ENCODE measurements at regions not wholly inside any gene's neighbourhood (a gene's known extent, or its start where the extent isn't known, plus 50 kb on each side); places are given as distances from the start of the nearest gene placed in this dataset.

DNA sequence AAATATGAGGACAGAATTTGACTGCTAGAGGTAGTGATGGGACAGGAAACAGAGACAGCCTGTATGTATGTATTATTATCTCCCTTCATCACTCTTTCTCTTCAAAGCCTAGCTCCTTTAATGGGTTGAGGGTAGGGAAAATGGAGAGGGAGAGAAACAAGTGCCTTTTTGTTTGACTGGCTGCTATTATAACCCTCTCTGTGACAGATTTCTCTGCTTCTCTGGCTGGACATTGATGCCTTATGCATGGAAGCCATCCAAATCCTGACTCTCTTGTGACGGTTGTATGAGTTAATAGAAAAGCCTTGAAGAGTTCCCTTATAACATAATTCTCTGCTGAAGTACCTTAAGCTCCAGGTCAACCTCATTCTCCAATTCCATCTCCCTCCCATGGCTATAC lies 118.5 kb upstream of the COL5A2 start:
- no peak for TF ChIP-seq FOS (IDR thresholded peaks at IDR 0.05; ENCODE audit: low read depth, low read length)
- TF ChIP-seq POLR2A (IDR thresholded peaks at IDR 0.05; ENCODE audit: low read depth, low read length), result no peak
- TF ChIP-seq, protein P1, sequence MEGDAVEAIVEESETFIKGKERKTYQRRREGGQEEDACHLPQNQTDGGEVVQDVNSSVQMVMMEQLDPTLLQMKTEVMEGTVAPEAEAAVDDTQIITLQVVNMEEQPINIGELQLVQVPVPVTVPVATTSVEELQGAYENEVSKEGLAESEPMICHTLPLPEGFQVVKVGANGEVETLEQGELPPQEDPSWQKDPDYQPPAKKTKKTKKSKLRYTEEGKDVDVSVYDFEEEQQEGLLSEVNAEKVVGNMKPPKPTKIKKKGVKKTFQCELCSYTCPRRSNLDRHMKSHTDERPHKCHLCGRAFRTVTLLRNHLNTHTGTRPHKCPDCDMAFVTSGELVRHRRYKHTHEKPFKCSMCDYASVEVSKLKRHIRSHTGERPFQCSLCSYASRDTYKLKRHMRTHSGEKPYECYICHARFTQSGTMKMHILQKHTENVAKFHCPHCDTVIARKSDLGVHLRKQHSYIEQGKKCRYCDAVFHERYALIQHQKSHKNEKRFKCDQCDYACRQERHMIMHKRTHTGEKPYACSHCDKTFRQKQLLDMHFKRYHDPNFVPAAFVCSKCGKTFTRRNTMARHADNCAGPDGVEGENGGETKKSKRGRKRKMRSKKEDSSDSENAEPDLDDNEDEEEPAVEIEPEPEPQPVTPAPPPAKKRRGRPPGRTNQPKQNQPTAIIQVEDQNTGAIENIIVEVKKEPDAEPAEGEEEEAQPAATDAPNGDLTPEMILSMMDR (conservative IDR thresholded peaks at IDR 0.05; ENCODE audit: low read depth, low read length), result no peak
- TF ChIP-seq, protein P2, sequence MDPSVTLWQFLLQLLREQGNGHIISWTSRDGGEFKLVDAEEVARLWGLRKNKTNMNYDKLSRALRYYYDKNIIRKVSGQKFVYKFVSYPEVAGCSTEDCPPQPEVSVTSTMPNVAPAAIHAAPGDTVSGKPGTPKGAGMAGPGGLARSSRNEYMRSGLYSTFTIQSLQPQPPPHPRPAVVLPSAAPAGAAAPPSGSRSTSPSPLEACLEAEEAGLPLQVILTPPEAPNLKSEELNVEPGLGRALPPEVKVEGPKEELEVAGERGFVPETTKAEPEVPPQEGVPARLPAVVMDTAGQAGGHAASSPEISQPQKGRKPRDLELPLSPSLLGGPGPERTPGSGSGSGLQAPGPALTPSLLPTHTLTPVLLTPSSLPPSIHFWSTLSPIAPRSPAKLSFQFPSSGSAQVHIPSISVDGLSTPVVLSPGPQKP (IDR thresholded peaks at IDR 0.05; ENCODE audit: borderline replicate concordance, low read depth, low read length), result no peak
- TF ChIP-seq MXI1 (IDR thresholded peaks at IDR 0.05; ENCODE audit: borderline replicate concordance, low read depth, low read length), result no peak

All from IMR-90 (cell line).